Large intestine (tissue), 3 donors: ENCODE measurements at regions not wholly inside any gene's neighbourhood (a gene's known extent, or its start where the extent isn't known, plus 50 kb on each side); places are given as distances from the start of the nearest gene placed in this dataset.

Source experiments
- DNase-seq, 2 donors: peaks; one replicate each; pipeline versions ENCODE4 v3.0.0 to v3.0.0-alpha.2; 2013
- H3K27ac ChIP-seq: one replicate; pipeline ENCODE4 v1.5.1; 2013; ENCODE audit warnings: low read length
- H3K27me3 ChIP-seq: 2 replicates; pipeline ENCODE4 v1.6.1; 2013; ENCODE audit warnings: low read length; ENCODE audit not compliant: control insufficient read depth, insufficient read depth
- H3K36me3 ChIP-seq: 2 replicates; pipeline ENCODE4 v1.6.1; 2013; ENCODE audit warnings: low read length; ENCODE audit not compliant: control insufficient read depth, insufficient read depth
- H3K4me1 ChIP-seq: one replicate; pipeline ENCODE4 v1.6.1; 2013; ENCODE audit warnings: low read length; ENCODE audit not compliant: control insufficient read depth, insufficient read depth
- H3K4me3 ChIP-seq: one replicate; pipeline ENCODE4 v1.5.1; 2013; ENCODE audit warnings: low read length
- H3K9me3 ChIP-seq: one replicate; pipeline ENCODE4 v1.6.1; 2013; ENCODE audit warnings: mild to moderate bottlenecking, low read depth, low read length, moderate library complexity; ENCODE audit not compliant: control insufficient read depth
- WGBS: methylation state at CpG from one replicate; pipeline ENCODE4 v1.1.5; 2013; ENCODE audit warnings: low lambda C conversion rate; ENCODE audit not compliant: insufficient coverage; 5-methylcytosine and 5-hydroxymethylcytosine counted together

- WGBS = no CpG with 5 or more reads among the region's 3 CpGs
- Histone ChIP-seq H3K4me1 (no peaks in the 10 kb centered on the region), H3K9me3 (no peaks in the 10 kb centered on the region), H3K27ac (no peak overlapping the region), H3K36me3 (no peaks in the 10 kb centered on the region), H3K4me3 (no peak overlapping the region), H3K27me3 (no peaks in the 10 kb centered on the region)
- DNase-seq = no peak
Measured at GRCh38 chr10:71021402-71021801, 133.0 kb upstream of the PCBD1 start.

GRCh38 chr10:71023704-71024283 lies 135.4 kb upstream of the PCBD1 start:
- Histone ChIP-seq H3K27ac (no peak overlapping the region), H3K4me3 (no peak overlapping the region), H3K9me3 (no peaks in the 10 kb centered on the region), H3K4me1 (no peaks in the 10 kb centered on the region), H3K36me3 (no peaks in the 10 kb centered on the region), H3K27me3 (no peaks in the 10 kb centered on the region)
- WGBS = 100% methylated on average over 1 of the region's 5 CpGs
- no peak for DNase-seq

GRCh38 chr10:71024490-71024889 lies 136.1 kb upstream of the PCBD1 start:
- no peak overlapping the region for H3K27ac ChIP-seq
- DNase-seq = no peak
- H3K4me3 ChIP-seq = no peak overlapping the region
- no peaks in the 10 kb centered on the region for H3K27me3 ChIP-seq
- H3K9me3 ChIP-seq = no peaks in the 10 kb centered on the region
- H3K36me3 ChIP-seq = no peaks in the 10 kb centered on the region
- H3K4me1 ChIP-seq = no peaks in the 10 kb centered on the region
- WGBS = 80% methylated on average over 1 of the region's 4 CpGs

- no peaks in the 10 kb centered on the region for H3K4me1 ChIP-seq
- no peak for DNase-seq
Measured at GRCh38 chr10:71025535-71025934, 137.2 kb upstream of the PCBD1 start.

GRCh38 chr10:71028066-71028465 lies 139.7 kb upstream of the PCBD1 start:
- Histone ChIP-seq H3K4me3 (no peak overlapping the region), H3K27ac (no peak overlapping the region), H3K4me1 (no peaks in the 10 kb centered on the region), H3K27me3 (no peaks in the 10 kb centered on the region), H3K36me3 (no peaks in the 10 kb centered on the region), H3K9me3 (no peaks in the 10 kb centered on the region)
- no peak for DNase-seq
- WGBS = no CpG with 5 or more reads among the region's 9 CpGs

More at GRCh38 chr10:71025535-71025934, 137.2 kb upstream of the PCBD1 start:
- Histone ChIP-seq H3K36me3 (no peaks in the 10 kb centered on the region), H3K4me3 (no peak overlapping the region), H3K27ac (no peak overlapping the region), H3K27me3 (no peaks in the 10 kb centered on the region), H3K9me3 (no peaks in the 10 kb centered on the region)
- WGBS = 30% methylated on average over 3 of the region's 4 CpGs

GRCh38 chr10:71029411-71029892 lies 141.1 kb upstream of the PCBD1 start:
- Histone ChIP-seq H3K4me1 (no peaks in the 10 kb centered on the region), H3K27me3 (no peaks in the 10 kb centered on the region), H3K36me3 (no peaks in the 10 kb centered on the region), H3K27ac (no peak overlapping the region), H3K9me3 (no peaks in the 10 kb centered on the region), H3K4me3 (no peak overlapping the region)
- no CpG with 5 or more reads among the region's 9 CpGs for WGBS
- DNase-seq = no peak

GRCh38 chr10:71029907-71030306 lies 141.5 kb upstream of the PCBD1 start:
- H3K4me1 ChIP-seq = no peaks in the 10 kb centered on the region
- no CpG with 5 or more reads among the region's 10 CpGs for WGBS
- no peak overlapping the region for H3K27ac ChIP-seq
- H3K27me3 ChIP-seq = no peaks in the 10 kb centered on the region
- H3K9me3 ChIP-seq = no peaks in the 10 kb centered on the region
- no peaks in the 10 kb centered on the region for H3K36me3 ChIP-seq
- no peak overlapping the region for H3K4me3 ChIP-seq
- DNase-seq = no peak

- no peaks in the 10 kb centered on the region for H3K27me3 ChIP-seq
- H3K27ac ChIP-seq = no peak overlapping the region
- no CpG with 5 or more reads among the region's 4 CpGs for WGBS
- no peak for DNase-seq
- no peaks in the 10 kb centered on the region for H3K9me3 ChIP-seq
- H3K36me3 ChIP-seq = no peaks in the 10 kb centered on the region
- no peak overlapping the region for H3K4me3 ChIP-seq
- H3K4me1 ChIP-seq = no peaks in the 10 kb centered on the region
Measured at GRCh38 chr10:71031026-71031425, 142.7 kb upstream of the PCBD1 start.

GRCh38 chr10:71031603-71032002 lies 143.2 kb upstream of the PCBD1 start:
- Histone ChIP-seq H3K27me3 (no peaks in the 10 kb centered on the region), H3K27ac (no peak overlapping the region), H3K36me3 (no peaks in the 10 kb centered on the region), H3K9me3 (no peaks in the 10 kb centered on the region), H3K4me3 (no peak overlapping the region), H3K4me1 (no peaks in the 10 kb centered on the region)
- no peak for DNase-seq
- no CpG with 5 or more reads among the region's 2 CpGs for WGBS

- no peak overlapping the region for H3K4me3 ChIP-seq
Measured at GRCh38 chr10:71032887-71033286, 144.5 kb upstream of the PCBD1 start.

GRCh38 chr10:71033396-71033980 lies 145.1 kb upstream of the PCBD1 start:
- DNase-seq = no peak
- Histone ChIP-seq H3K36me3 (no peaks in the 10 kb centered on the region), H3K4me1 (no peaks in the 10 kb centered on the region), H3K27me3 (no peaks in the 10 kb centered on the region), H3K9me3 (no peaks in the 10 kb centered on the region), H3K27ac (no peak overlapping the region), H3K4me3 (no peak overlapping the region)
- no CpG with 5 or more reads among the region's 16 CpGs for WGBS

More at GRCh38 chr10:71032887-71033286, 144.5 kb upstream of the PCBD1 start:
- H3K27ac ChIP-seq = no peak overlapping the region
- no peak for DNase-seq
- H3K27me3 ChIP-seq = no peaks in the 10 kb centered on the region
- WGBS = 100% methylated on average over 1 of the region's 5 CpGs
- H3K9me3 ChIP-seq = no peaks in the 10 kb centered on the region
- H3K36me3 ChIP-seq = no peaks in the 10 kb centered on the region
- no peaks in the 10 kb centered on the region for H3K4me1 ChIP-seq
